ENCODE measurements at regions not wholly inside any gene's neighbourhood (a gene's known extent, or its start where the extent isn't known, plus 50 kb on each side); places are given as distances from the start of the nearest gene placed in this dataset.

- TF ChIP-seq CTCF (IDR thresholded peaks at IDR 0.05; ENCODE audit: low read length), result no peak
- TF ChIP-seq EZH2 (IDR thresholded peaks at IDR 0.05; ENCODE audit: borderline replicate concordance, low read length), result no peak
Measured at GRCh38 chr15:53836618-53837017, 77.2 kb upstream of the WDR72 start.

Data from OCI-LY1 (cell line).